ENCODE measurements at regions not wholly inside any gene's neighbourhood (a gene's known extent, or its start where the extent isn't known, plus 50 kb on each side); places are given as distances from the start of the nearest gene placed in this dataset.
"Not testable (repeated sequence)": the region's sequence is repeated elsewhere in the genome, so short reads cannot be mapped to it uniquely, and the experiment has no call there.

GRCh38 chr13:34179927-34180326 is 362.0 kb downstream of the RFC3 start:
- Histone ChIP-seq H3K36me3 (ENCODE audit: insufficient read depth, low read length) (no peaks in the 10 kb centered on the region), H3K27me3 (ENCODE audit: insufficient read depth, low read length, poor library complexity, severe bottlenecking) (no peaks in the 10 kb centered on the region), H3K9me2 (replicated peaks; ENCODE audit: low read depth, low read length) (no peaks in the 10 kb centered on the region), H2AFZ (ENCODE audit: low read length) (no peak overlapping the region), H3K9me3 (ENCODE audit: insufficient read depth, low read depth, low read length) (no peaks in the 10 kb centered on the region), H3K79me2 (ENCODE audit: insufficient read depth, low read length) (no peaks in the 10 kb centered on the region), H3K9ac (ENCODE audit: low read depth, low read length, poor library complexity, severe bottlenecking) (no peak overlapping the region), H3K4me3 (ENCODE audit: low read length, poor library complexity, severe bottlenecking) (no peak overlapping the region), H3K4me2 (ENCODE audit: low read depth, low read length, poor library complexity, severe bottlenecking) (no peak overlapping the region), H3F3A (ENCODE audit: low read depth) (no peaks in the 10 kb centered on the region), H3K4me1 (ENCODE audit: insufficient read depth, low read length, poor library complexity, severe bottlenecking) (no peaks in the 10 kb centered on the region), H4K20me1 (ENCODE audit: insufficient read depth, low read length, poor library complexity, severe bottlenecking) (no peaks in the 10 kb centered on the region)
- no peak for TF ChIP-seq EZH2phosphoT487 (IDR thresholded peaks at IDR 0.05; ENCODE audit: borderline replicate concordance)
- TF ChIP-seq CTCF (conservative IDR thresholded peaks at IDR 0.05; ENCODE audit: low read length): no peak

GRCh38 chr13:34181256-34181655 is 363.3 kb downstream of the RFC3 start:
- H3K4me3 ChIP-seq (ENCODE audit: low read length, poor library complexity, severe bottlenecking); H3K4me2 ChIP-seq (ENCODE audit: low read depth, low read length, poor library complexity, severe bottlenecking); H3K9me2 ChIP-seq (replicated peaks; ENCODE audit: low read depth, low read length); H3K27me3 ChIP-seq (ENCODE audit: insufficient read depth, low read length, poor library complexity, severe bottlenecking); H3F3A ChIP-seq (ENCODE audit: low read depth); H2AFZ ChIP-seq (ENCODE audit: low read length); H4K20me1 ChIP-seq (ENCODE audit: insufficient read depth, low read length, poor library complexity, severe bottlenecking); H3K9me3 ChIP-seq (ENCODE audit: insufficient read depth, low read depth, low read length); H3K79me2 ChIP-seq (ENCODE audit: insufficient read depth, low read length); H3K36me3 ChIP-seq (ENCODE audit: insufficient read depth, low read length); H3K9ac ChIP-seq (ENCODE audit: low read depth, low read length, poor library complexity, severe bottlenecking); H3K4me1 ChIP-seq (ENCODE audit: insufficient read depth, low read length, poor library complexity, severe bottlenecking): not testable (repeated sequence)

- no peaks in the 10 kb centered on the region for H3K36me3 ChIP-seq (ENCODE audit: insufficient read depth, low read length)
- H3K9me3 ChIP-seq (ENCODE audit: insufficient read depth, low read depth, low read length): no peaks in the 10 kb centered on the region
- no peaks in the 10 kb centered on the region for H3K4me1 ChIP-seq (ENCODE audit: insufficient read depth, low read length, poor library complexity, severe bottlenecking)
- no peaks in the 10 kb centered on the region for H3K79me2 ChIP-seq (ENCODE audit: insufficient read depth, low read length)
- H3K4me2 ChIP-seq (ENCODE audit: low read depth, low read length, poor library complexity, severe bottlenecking): no peak overlapping the region
- H3F3A ChIP-seq (ENCODE audit: low read depth): no peaks in the 10 kb centered on the region
- no peaks in the 10 kb centered on the region for H3K9me2 ChIP-seq (replicated peaks; ENCODE audit: low read depth, low read length)
- no peak overlapping the region for H3K9ac ChIP-seq (ENCODE audit: low read depth, low read length, poor library complexity, severe bottlenecking)
- TF ChIP-seq EZH2phosphoT487 (IDR thresholded peaks at IDR 0.05; ENCODE audit: borderline replicate concordance) (no peak), CTCF (conservative IDR thresholded peaks at IDR 0.05; ENCODE audit: low read length) (no peak)
- H2AFZ ChIP-seq (ENCODE audit: low read length): no peak overlapping the region
- H3K27me3 ChIP-seq (ENCODE audit: insufficient read depth, low read length, poor library complexity, severe bottlenecking): no peaks in the 10 kb centered on the region
- H3K4me3 ChIP-seq (ENCODE audit: low read length, poor library complexity, severe bottlenecking): no peak overlapping the region
- no peaks in the 10 kb centered on the region for H4K20me1 ChIP-seq (ENCODE audit: insufficient read depth, low read length, poor library complexity, severe bottlenecking)
These were observed 372.0 kb downstream of the RFC3 start for GRCh38 chr13:34189946-34190345.

- no peaks in the 10 kb centered on the region for H3K9me2 ChIP-seq (replicated peaks; ENCODE audit: low read depth, low read length)
These were observed 383.3 kb downstream of the RFC3 start for GRCh38 chr13:34201050-34201913.

More at GRCh38 chr13:34201050-34201913, 383.3 kb downstream of the RFC3 start:
- H3F3A ChIP-seq (ENCODE audit: low read depth): no peaks in the 10 kb centered on the region
- no peaks in the 10 kb centered on the region for H3K9me3 ChIP-seq (ENCODE audit: insufficient read depth, low read depth, low read length)
- no peak overlapping the region for H3K4me3 ChIP-seq (ENCODE audit: low read length, poor library complexity, severe bottlenecking)
- H3K4me1 ChIP-seq (ENCODE audit: insufficient read depth, low read length, poor library complexity, severe bottlenecking): no peaks in the 10 kb centered on the region
- H3K36me3 ChIP-seq (ENCODE audit: insufficient read depth, low read length): no peaks in the 10 kb centered on the region
- H4K20me1 ChIP-seq (ENCODE audit: insufficient read depth, low read length, poor library complexity, severe bottlenecking): no peaks in the 10 kb centered on the region
- no peaks in the 10 kb centered on the region for H3K79me2 ChIP-seq (ENCODE audit: insufficient read depth, low read length)
- H3K9ac ChIP-seq (ENCODE audit: low read depth, low read length, poor library complexity, severe bottlenecking): no peak overlapping the region
- no peak overlapping the region for H3K4me2 ChIP-seq (ENCODE audit: low read depth, low read length, poor library complexity, severe bottlenecking)
- no peak overlapping the region for H2AFZ ChIP-seq (ENCODE audit: low read length)
- no peaks in the 10 kb centered on the region for H3K27me3 ChIP-seq (ENCODE audit: insufficient read depth, low read length, poor library complexity, severe bottlenecking)
- TF ChIP-seq EZH2phosphoT487 (IDR thresholded peaks at IDR 0.05; ENCODE audit: borderline replicate concordance): no peak
- no peak for TF ChIP-seq CTCF (conservative IDR thresholded peaks at IDR 0.05; ENCODE audit: low read length)
